OCI-LY1 (cell line): ENCODE measurements at regions not wholly inside any gene's neighbourhood (a gene's known extent, or its start where the extent isn't known, plus 50 kb on each side); places are given as distances from the start of the nearest gene placed in this dataset.

ENCODE experiments used
- H2AFZ ChIP-seq: fragments of 200-600 bp; sonication (generic), shearing (Covaris generic); 2 replicates; pipeline ENCODE4 v1.6.0; 2014; ENCODE audit warnings: antibody characterized with exemption, mild to moderate bottlenecking, low read length
- H3F3A ChIP-seq: fragments of 200-600 bp; sonication (generic), shearing (Covaris generic); 2 replicates; pipeline ENCODE4 v1.6.0; 2014; ENCODE audit warnings: mild to moderate bottlenecking, antibody characterized with exemption, low read length, moderate library complexity; ENCODE audit not compliant: insufficient read depth
- H3K27ac ChIP-seq: fragments of 200-600 bp; sonication (generic); 2 replicates; pipeline ENCODE4 v1.5.1; 2014; ENCODE audit warnings: low read length, mixed run types, mild to moderate bottlenecking, low read depth; ENCODE audit not compliant: poor library complexity, severe bottlenecking
- H3K27me3 ChIP-seq: fragments of 200-600 bp; sonication (generic); 2 replicates; pipeline ENCODE4 v1.6.0; 2014; ENCODE audit warnings: antibody characterized with exemption, mild to moderate bottlenecking, low read length, moderate library complexity; ENCODE audit not compliant: insufficient read depth
- H3K36me3 ChIP-seq: fragments of 200-600 bp; sonication (generic); 2 replicates; pipeline ENCODE4 v1.6.1; 2014; ENCODE audit warnings: mild to moderate bottlenecking, antibody characterized with exemption, low read length, moderate library complexity, mixed read lengths; ENCODE audit not compliant: insufficient read depth
- H3K4me1 ChIP-seq: fragments of 200-600 bp; sonication (generic); 2 replicates; pipeline ENCODE4 v1.5.1; 2014; ENCODE audit warnings: mild to moderate bottlenecking, low read length, moderate library complexity; ENCODE audit not compliant: insufficient read depth, severe bottlenecking
- H3K4me2 ChIP-seq: fragments of 200-600 bp; sonication (generic), shearing (Covaris generic); 2 replicates; pipeline ENCODE4 v1.6.1; 2014; ENCODE audit warnings: low read length
- H3K4me3 ChIP-seq: fragments of 200-600 bp; sonication (generic); 2 replicates; pipeline ENCODE4 v1.5.1; 2014; ENCODE audit warnings: low read length, low read depth, mild to moderate bottlenecking, mixed read lengths; ENCODE audit not compliant: poor library complexity, severe bottlenecking
- H3K79me2 ChIP-seq: fragments of 200-600 bp; shearing (Covaris generic); 2 replicates; pipeline ENCODE4 v1.6.1; 2016; ENCODE audit warnings: mixed run types, low read length, mixed read lengths; ENCODE audit not compliant: insufficient read depth
- H3K9ac ChIP-seq: fragments of 200-600 bp; sonication (generic), shearing (Covaris generic); 2 replicates; pipeline ENCODE4 v1.6.1; 2014; ENCODE audit warnings: mild to moderate bottlenecking, low read length, mixed read lengths
- H3K9me2 ChIP-seq: fragments of 200-600 bp; sonication (generic), shearing (Covaris generic); 2 replicates; pipeline ENCODE4 v1.6.1; 2014; ENCODE audit warnings: low read depth, mild to moderate bottlenecking, low read length, mixed read lengths
- H3K9me3 ChIP-seq: fragments of 200-600 bp; shearing (Covaris generic); 2 replicates; pipeline ENCODE4 v1.6.1; 2014; ENCODE audit warnings: low read length, mixed read lengths
- H4K20me1 ChIP-seq: fragments of 200-600 bp; sonication (generic), shearing (Covaris generic); 2 replicates; pipeline ENCODE4 v1.6.0; 2016; ENCODE audit warnings: mild to moderate bottlenecking, low read length; ENCODE audit not compliant: insufficient read depth
- EZH2 ChIP-seq: fragments of 200-600 bp; sonication (generic), shearing (Covaris generic); IDR thresholded peaks from 2 replicates; pipeline ENCODE4 v1.8.0; 2017; ENCODE audit warnings: borderline replicate concordance, mixed run types, mild to moderate bottlenecking, antibody characterized with exemption, low read length, moderate library complexity, mixed read lengths
- TF ChIP-seq, protein P1 (sequence below): fragments of 200-600 bp; sonication (generic), shearing (Covaris generic); IDR thresholded peaks from 2 replicates; pipeline ENCODE4 v1.5.1; 2017; ENCODE audit warnings: mild to moderate bottlenecking, antibody characterized with exemption, low read length, moderate library complexity, mixed read lengths

DNA sequence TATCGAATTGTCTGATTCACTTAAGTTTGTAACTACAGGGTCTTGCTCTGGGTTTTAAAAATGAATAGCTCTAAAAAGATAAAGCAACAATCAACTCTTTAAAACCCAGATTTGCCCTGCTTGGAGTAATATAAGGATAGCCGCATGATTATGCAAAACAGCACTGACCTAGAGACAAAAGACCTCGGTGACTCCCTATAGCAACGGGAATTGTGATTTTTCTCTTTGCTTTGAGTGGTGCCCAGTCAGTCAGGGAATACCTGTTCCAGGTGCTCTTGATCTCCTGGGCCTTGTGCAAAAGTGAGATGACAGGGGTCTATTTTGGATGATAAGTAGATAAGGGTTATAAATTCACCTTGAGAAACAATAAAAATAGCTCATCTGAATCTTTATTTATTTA is 336.3 kb upstream of the NOX3 start:
- no peaks in the 10 kb centered on the region for H3K9me3 ChIP-seq
- no peaks in the 10 kb centered on the region for H3F3A ChIP-seq
- H3K27me3 ChIP-seq: no peaks in the 10 kb centered on the region
- no peak overlapping the region for H2AFZ ChIP-seq
- H4K20me1 ChIP-seq: no peaks in the 10 kb centered on the region
- no peaks in the 10 kb centered on the region for H3K36me3 ChIP-seq
- no peak overlapping the region for H3K4me2 ChIP-seq
- H3K4me3 ChIP-seq: no peak overlapping the region
- no peaks in the 10 kb centered on the region for H3K9me2 ChIP-seq
- no peaks in the 10 kb centered on the region for H3K4me1 ChIP-seq
- H3K9ac ChIP-seq: no peak overlapping the region
- no peak overlapping the region for H3K27ac ChIP-seq
- no peak for TF ChIP-seq EZH2
- TF ChIP-seq, protein P1, sequence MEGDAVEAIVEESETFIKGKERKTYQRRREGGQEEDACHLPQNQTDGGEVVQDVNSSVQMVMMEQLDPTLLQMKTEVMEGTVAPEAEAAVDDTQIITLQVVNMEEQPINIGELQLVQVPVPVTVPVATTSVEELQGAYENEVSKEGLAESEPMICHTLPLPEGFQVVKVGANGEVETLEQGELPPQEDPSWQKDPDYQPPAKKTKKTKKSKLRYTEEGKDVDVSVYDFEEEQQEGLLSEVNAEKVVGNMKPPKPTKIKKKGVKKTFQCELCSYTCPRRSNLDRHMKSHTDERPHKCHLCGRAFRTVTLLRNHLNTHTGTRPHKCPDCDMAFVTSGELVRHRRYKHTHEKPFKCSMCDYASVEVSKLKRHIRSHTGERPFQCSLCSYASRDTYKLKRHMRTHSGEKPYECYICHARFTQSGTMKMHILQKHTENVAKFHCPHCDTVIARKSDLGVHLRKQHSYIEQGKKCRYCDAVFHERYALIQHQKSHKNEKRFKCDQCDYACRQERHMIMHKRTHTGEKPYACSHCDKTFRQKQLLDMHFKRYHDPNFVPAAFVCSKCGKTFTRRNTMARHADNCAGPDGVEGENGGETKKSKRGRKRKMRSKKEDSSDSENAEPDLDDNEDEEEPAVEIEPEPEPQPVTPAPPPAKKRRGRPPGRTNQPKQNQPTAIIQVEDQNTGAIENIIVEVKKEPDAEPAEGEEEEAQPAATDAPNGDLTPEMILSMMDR: no peak
- no peaks in the 10 kb centered on the region for H3K79me2 ChIP-seq

DNA sequence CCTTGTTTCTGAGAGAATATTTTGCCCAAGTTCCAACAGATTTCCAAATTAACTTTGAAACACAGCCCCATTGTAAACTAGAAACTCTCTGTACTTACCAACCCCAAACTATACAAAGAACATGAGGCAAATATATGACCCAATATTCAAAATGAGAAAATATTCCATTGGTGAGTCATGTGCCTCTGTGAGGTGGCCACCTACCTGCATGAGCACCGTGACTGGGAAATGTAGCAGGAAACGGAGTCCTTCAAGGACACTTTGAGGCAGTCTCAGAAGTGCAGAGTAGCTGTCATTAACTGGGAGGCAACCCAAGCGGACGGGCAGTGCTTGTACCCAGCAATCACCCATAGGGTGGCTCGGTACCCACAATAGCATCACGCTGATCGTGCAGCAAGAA is 335.5 kb upstream of the NOX3 start:
- Histone ChIP-seq H3K27me3 (no peaks in the 10 kb centered on the region), H3K4me3 (no peak overlapping the region), H3K4me1 (no peaks in the 10 kb centered on the region), H2AFZ (no peak overlapping the region), H3K27ac (no peak overlapping the region), H3K9ac (no peak overlapping the region), H3K79me2 (no peaks in the 10 kb centered on the region), H3K9me2 (no peaks in the 10 kb centered on the region), H3K36me3 (no peaks in the 10 kb centered on the region), H3K9me3 (no peaks in the 10 kb centered on the region), H3K4me2 (no peak overlapping the region), H3F3A (no peaks in the 10 kb centered on the region), H4K20me1 (no peaks in the 10 kb centered on the region)
- TF ChIP-seq, protein P1: no peak
- no peak for TF ChIP-seq EZH2

DNA sequence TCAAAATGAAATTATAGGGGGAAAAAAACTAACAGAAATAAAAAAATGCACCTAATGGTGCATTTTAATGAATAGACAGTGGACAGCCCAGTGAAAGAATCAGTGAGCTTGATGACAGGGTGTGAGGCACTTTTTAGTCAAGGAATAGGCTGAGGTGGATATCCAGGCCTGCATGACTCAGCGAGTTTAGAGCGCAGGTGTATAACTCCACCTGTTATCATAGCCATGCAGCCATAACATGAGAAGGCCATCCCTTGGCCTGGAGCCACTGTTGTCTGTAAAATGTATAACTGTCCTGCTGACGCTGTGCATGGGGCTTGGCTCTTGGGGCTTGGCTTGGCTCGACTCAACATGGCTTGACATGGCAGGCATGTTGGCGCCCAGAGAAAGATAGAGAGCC is 331.5 kb upstream of the NOX3 start:
- H2AFZ ChIP-seq: no peak overlapping the region
- no peaks in the 10 kb centered on the region for H3K36me3 ChIP-seq
- no peaks in the 10 kb centered on the region for H3K4me1 ChIP-seq
- H3F3A ChIP-seq: no peaks in the 10 kb centered on the region
- H3K27me3 ChIP-seq: no peaks in the 10 kb centered on the region
- H3K9ac ChIP-seq: no peak overlapping the region
- no peak for TF ChIP-seq EZH2
- TF ChIP-seq, protein P1: no peak
- H3K27ac ChIP-seq: no peak overlapping the region
- H4K20me1 ChIP-seq: no peaks in the 10 kb centered on the region
- H3K79me2 ChIP-seq: no peaks in the 10 kb centered on the region
- no peak overlapping the region for H3K4me2 ChIP-seq
- H3K9me2 ChIP-seq: no peaks in the 10 kb centered on the region
- no peaks in the 10 kb centered on the region for H3K9me3 ChIP-seq
- H3K4me3 ChIP-seq: no peak overlapping the region
